HG03558 (cell line): ENCODE measurements at regions not wholly inside any gene's neighbourhood (a gene's known extent, or its start where the extent isn't known, plus 50 kb on each side); places are given as distances from the start of the nearest gene placed in this dataset.

Experiments used
- ATAC-seq: cut with Tn5 transposase; IDR thresholded peaks from one replicate; pipeline ENCODE4 v1.9.1; 2021; ENCODE audit warnings: moderate number of reproducible peaks; ENCODE audit not compliant: unreplicated experiment; ENCODE audit errors: extremely low read depth

DNA sequence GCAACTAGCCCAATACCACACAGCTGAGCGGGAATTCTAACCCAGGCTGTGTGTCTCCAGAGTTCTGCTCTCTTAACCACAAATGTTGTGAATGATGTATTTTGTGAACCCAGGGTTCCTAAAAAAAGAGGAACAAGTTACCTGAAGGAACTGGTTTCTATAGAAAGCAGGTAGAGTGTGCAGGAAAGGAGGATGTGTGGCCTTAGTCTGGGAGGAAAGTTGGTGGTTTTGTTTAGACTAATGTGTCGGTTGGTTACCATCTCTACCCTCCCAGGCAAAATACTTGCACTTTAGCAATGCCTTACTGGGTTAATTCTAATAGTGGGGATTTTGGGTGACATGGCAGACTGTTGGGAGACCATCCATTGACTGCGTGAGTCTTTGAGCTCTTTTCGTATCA, 143.3 kb downstream of the SCP2D1 start:
- ATAC-seq = no peak

GRCh38 chr20:18957328-18957727, 143.7 kb downstream of the SCP2D1 start:
- no peak for ATAC-seq

DNA sequence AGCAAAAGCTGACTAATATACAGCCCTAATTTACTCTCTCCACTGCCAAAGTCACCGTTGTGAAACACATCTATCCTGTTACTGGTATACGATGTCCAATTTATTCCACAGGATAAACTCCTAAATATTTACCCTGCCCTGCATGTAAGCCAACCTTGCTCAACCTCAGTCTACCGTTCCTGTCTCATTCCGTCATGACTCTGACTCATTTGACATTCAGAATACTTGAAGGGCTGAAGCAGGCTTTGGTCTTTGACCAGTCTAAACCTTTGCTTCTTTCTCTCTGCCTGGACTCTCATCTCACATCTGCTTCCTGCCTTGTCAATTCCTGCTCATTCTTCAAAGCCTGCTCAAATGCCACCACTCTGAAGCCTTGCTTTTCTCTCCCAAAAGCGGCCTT, 157.5 kb downstream of the SCP2D1 start:
- ATAC-seq = no peak

DNA sequence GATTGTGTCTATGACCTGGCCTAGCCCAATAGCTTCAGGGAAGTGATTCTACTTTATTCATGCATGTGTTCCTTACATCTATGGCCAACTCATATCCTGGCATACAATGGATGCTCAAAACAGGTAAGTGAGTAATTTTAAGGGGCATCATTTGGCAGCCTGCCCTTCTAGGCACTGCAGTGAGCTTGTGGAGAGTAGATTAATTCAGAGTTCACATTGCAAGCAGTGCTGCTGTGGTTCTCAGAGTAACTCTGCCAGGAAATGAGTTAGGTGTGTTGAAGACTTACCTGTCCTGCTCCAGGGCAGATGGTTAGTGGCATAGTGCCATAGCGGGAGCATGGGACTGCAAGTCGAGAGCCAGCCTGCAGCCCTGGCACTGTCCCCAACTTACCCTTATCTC, 158.0 kb downstream of the SCP2D1 start:
- no peak for ATAC-seq

- ATAC-seq = no peak
Measured at GRCh38 chr20:18972251-18972876, 158.8 kb downstream of the SCP2D1 start.

DNA sequence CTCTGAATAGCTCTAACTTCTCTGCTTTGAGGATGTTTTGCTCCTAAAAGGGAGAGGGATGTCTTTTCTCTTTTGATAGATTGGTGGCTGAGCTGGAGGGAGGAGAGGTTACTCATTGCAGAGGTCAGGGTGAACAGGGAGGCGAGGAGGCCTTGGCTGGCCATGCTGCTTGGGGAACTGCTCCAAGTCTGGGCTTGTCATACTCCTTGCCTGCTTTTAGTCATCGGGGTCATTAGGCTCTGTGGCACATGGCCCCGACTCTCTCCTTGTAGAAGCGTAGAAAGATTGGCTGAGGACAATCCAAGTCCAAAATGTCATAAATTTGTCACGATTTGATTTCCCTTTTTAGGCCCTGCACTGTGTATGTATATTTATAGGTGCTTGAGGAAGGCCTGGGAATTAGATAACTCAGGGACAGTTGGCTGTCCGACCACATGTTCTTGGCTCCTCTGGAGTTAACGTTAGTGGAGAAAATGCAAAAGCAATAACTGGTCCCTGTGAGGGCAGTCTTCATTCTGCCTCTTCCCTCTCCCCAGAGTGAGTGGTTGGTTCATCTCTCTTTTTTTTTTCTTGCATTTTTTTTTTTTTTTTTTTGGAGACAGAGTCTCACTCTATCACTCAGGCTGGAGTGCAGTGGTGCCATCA, 160.1 kb downstream of the SCP2D1 start:
- ATAC-seq = no peak

GRCh38 chr20:18974660-18975059, 161.1 kb downstream of the SCP2D1 start:
- ATAC-seq = no peak

GRCh38 chr20:18977441-18977840, 163.9 kb downstream of the SCP2D1 start:
- no peak for ATAC-seq

- no peak for ATAC-seq
Measured at GRCh38 chr20:18978311-18978710, 164.7 kb downstream of the SCP2D1 start.

DNA sequence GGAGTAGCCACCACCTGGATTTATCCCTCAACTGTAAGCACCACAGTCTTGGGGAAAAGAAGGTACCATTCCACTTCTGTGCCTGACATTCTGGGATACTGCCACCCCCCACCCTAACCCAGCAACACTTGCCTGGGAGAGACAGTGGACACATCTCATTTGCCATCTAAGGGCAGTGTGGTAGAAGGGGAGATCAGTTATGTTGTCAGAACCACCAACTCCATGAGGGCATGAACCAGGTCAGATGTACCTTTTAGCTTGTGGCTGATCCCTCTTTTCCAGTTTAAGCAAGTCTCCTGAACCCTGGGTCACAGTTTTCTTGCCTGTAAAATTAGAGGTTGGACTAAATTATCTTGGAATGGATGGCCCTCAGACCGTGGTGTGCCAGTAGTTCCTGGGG, 165.5 kb downstream of the SCP2D1 start:
- no peak for ATAC-seq

- ATAC-seq = no peak
Measured at GRCh38 chr20:18981962-18982539, 168.5 kb downstream of the SCP2D1 start.

- no peak for ATAC-seq
Measured at GRCh38 chr20:18983796-18984195, 170.2 kb downstream of the SCP2D1 start.

GRCh38 chr20:18984238-18985200, 170.9 kb downstream of the SCP2D1 start:
- ATAC-seq = no peak

DNA sequence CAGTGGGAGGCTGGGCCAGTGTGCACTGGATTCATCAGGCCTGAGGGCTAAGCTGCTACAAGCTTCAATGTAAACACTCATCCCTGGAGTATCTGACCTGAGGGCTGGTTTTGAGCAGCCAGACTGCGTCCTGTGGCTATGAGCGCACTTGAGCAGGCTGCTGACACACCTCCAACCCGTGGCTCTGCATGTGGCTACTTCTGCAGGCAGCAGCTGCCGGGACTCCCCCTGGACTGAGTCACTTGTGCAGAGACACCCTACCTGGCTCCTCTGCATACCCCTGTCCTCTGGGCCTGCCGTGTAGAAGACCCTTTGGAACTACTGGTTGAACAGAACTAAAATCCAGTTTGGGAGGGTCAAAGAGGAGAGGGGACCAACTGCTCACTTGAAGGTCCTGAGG, 172.0 kb downstream of the SCP2D1 start:
- no peak for ATAC-seq

DNA sequence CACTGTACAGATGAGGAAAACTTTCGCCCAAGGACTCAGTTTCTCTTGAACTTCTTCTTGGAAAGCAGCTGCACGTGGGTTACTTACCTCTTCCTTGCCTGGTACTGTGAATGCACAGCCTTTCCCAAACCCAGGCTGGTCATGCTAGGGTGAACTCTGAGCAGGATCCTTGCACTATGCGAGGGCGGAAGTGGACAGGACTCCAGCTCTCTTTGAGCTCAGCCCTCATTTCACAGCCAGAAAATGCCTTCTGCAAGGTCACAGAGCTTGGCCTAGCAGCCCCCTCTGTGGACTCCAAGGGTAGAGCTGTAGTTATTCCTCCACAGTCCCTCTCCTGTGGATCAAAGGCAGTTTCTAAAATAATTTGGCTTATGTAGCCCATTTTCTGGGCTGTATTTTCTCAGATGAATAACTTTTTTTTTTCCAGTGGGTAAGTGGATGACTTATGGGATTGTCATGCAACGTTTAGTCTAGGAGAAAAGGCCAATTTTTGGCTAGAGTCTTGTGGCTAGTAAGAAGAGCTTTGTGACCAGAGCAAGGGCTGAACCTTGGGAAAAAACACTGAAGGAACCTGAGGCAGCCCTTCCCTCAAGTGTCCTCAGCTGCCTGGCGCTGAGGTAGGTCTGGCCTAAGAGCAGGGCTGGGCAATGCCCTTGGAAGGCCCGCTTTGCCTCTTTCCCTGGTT, 172.7 kb downstream of the SCP2D1 start:
- no peak for ATAC-seq

- no peak for ATAC-seq
Measured at GRCh38 chr20:18986895-18987580, 173.5 kb downstream of the SCP2D1 start.

GRCh38 chr20:18987781-18988360, 174.3 kb downstream of the SCP2D1 start:
- no peak for ATAC-seq

DNA sequence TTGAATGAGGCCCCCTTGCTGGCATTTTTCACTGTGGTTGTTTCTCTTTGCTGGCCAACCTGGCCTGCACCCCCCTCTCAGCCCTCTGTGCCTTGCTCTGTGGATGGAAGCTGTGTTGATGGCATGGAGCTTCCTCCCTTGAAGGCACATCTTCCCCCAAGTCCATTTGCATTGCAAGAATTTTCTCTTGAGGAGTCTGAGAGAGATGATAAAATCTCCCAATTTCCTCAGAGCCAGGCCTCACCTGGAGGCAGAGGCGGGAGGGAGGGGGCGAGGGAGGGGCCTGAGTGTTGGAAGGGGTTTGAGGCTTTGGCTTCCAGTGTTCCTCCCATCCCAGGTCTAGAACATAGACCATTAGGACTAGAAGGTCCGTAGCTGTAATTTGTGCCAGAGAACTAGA, 175.1 kb downstream of the SCP2D1 start:
- no peak for ATAC-seq

DNA sequence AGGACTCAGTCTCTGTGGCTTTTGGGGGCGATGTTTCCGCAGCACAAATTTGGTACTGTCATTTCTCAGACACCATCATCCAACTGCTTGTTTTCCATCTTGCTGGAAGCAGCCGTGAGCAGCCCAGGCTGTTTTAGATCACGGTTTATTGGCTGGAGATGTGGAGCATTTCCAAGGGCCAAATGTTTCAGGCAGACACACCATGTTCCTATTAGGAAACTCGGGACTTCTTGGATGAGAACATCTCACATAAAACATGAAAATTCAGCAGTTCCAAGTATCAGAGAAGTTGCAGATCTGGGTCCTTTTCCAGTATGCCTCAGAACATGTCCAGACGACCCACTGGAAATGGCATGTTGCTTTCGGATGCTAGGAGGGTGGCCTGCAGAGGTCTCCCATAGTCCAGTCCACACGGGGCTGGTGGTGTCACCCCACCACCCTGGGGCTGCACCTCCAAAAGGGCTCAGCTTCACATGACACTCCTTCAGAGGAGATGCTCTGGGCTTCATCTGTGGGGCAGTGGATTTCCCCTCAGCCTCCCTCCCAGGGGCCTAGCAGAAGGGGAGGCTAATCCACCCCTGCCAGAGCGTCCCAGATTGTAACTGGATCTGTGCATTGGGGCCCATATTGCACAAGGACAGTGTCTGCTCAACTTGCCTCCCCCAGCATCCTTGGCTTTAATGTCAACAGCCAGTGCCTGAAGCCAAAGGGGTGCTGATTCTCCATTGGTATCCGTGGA, 176.3 kb downstream of the SCP2D1 start:
- ATAC-seq = no peak
